RWPE2 (cell line): ENCODE measurements at regions not wholly inside any gene's neighbourhood (a gene's known extent, or its start where the extent isn't known, plus 50 kb on each side); places are given as distances from the start of the nearest gene placed in this dataset.

ENCODE experiments used
- ATAC-seq: fragments of 200-7000 bp; cut with Tn5 transposase; 3 replicates; pipeline ENCODE4 v1.9.1; 2021; ENCODE audit warnings: low read depth
- DNase-seq: peaks from one replicate; pipeline ENCODE4 v3.0.0-alpha.2; 2020; ENCODE audit warnings: low spot score
- H3K27ac ChIP-seq: fragments of 450-650 bp; 2 replicates; pipeline ENCODE4 v1.5.1; 2017; ENCODE audit warnings: mild to moderate bottlenecking; ENCODE audit not compliant: poor library complexity, severe bottlenecking
- H3K27me3 ChIP-seq: fragments of 250-450 bp; sonication (Bioruptor Pico); 2 replicates; pipeline ENCODE4 v1.5.1; 2021; ENCODE audit warnings: mild to moderate bottlenecking, moderate library complexity; ENCODE audit not compliant: insufficient read depth, poor library complexity, severe bottlenecking
- H3K36me3 ChIP-seq: fragments of 250-450 bp; sonication (Bioruptor Pico); 2 replicates; pipeline ENCODE4 v1.5.1; 2020; ENCODE audit warnings: low read depth, mild to moderate bottlenecking, moderate library complexity
- H3K4me1 ChIP-seq: fragments of 250-450 bp; sonication (Bioruptor Pico); 2 replicates; pipeline ENCODE4 v1.5.1; 2021; ENCODE audit warnings: mild to moderate bottlenecking, moderate library complexity; ENCODE audit not compliant: insufficient read depth, poor library complexity, severe bottlenecking
- H3K4me3 ChIP-seq: fragments of 250-450 bp; sonication (Bioruptor Pico); 2 replicates; pipeline ENCODE4 v1.5.1; 2021; ENCODE audit warnings: mild to moderate bottlenecking, moderate library complexity; ENCODE audit not compliant: severe bottlenecking
- H3K9me3 ChIP-seq: fragments of 250-450 bp; sonication (Bioruptor Pico); 2 replicates; pipeline ENCODE4 v1.5.1; 2021; ENCODE audit warnings: mild to moderate bottlenecking, moderate library complexity; ENCODE audit not compliant: severe bottlenecking
- CTCF ChIP-seq: fragments of 450-650 bp; IDR thresholded peaks from one replicate; pipeline ENCODE4 v1.5.1; 2017; ENCODE audit warnings: mild to moderate bottlenecking, moderate library complexity; ENCODE audit not compliant: poor library complexity, severe bottlenecking

DNA sequence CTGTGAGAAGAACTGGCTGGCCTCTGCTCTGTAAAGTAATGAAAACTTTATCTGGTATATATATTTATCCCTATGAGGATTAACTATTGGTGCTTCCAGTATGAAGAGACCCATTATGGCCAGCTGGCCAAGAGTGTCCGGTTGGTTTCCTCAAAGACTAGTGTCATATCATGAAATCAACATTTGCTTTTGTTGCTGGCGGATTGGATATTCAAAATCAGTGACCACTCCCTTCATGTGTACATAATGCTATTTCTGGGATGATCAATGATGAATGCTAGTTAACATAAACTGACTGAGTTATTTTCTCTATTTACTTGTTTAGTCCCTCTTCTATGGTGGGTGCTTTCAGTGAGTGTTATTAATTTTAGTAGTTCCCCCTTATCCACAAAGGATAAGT, 60.8 kb upstream of the NUDT12 start:
- Histone ChIP-seq H3K27me3 (no peaks in the 10 kb centered on the region), H3K36me3 (no peaks in the 10 kb centered on the region), H3K27ac (no peak overlapping the region), H3K9me3 (no peaks in the 10 kb centered on the region), H3K4me1 (peaks cover 2% of the 10 kb centered on the region), H3K4me3 (no peak overlapping the region)
- ATAC-seq (no peak), DNase-seq (no peak)
- TF ChIP-seq CTCF: no peak

GRCh38 chr5:103621548-103621930, 59.0 kb upstream of the NUDT12 start:
- H3K4me3 ChIP-seq: no peak overlapping the region
- no peak for ATAC-seq

GRCh38 chr5:103620851-103621547, 58.4 kb upstream of the NUDT12 start:
- no peaks in the 10 kb centered on the region for H3K36me3 ChIP-seq
- ATAC-seq: no peak
- no peak overlapping the region for H3K27ac ChIP-seq
- H3K4me1 ChIP-seq: peaks cover 2% of the 10 kb centered on the region
- DNase-seq: no peak
- H3K4me3 ChIP-seq: no peak overlapping the region
- no peaks in the 10 kb centered on the region for H3K27me3 ChIP-seq
- H3K9me3 ChIP-seq: no peaks in the 10 kb centered on the region
- TF ChIP-seq CTCF: no peak

More at GRCh38 chr5:103621548-103621930, 59.0 kb upstream of the NUDT12 start:
- H3K4me1 ChIP-seq: peaks cover 2% of the 10 kb centered on the region
- H3K27ac ChIP-seq: no peak overlapping the region
- no peak for DNase-seq
- H3K9me3 ChIP-seq: no peaks in the 10 kb centered on the region
- TF ChIP-seq CTCF: no peak
- H3K27me3 ChIP-seq: no peaks in the 10 kb centered on the region
- H3K36me3 ChIP-seq: no peaks in the 10 kb centered on the region

- no peak overlapping the region for H3K4me3 ChIP-seq
- DNase-seq: no peak
- no peaks in the 10 kb centered on the region for H3K27me3 ChIP-seq
These were observed 55.3 kb upstream of the NUDT12 start for GRCh38 chr5:103617913-103618312.

More at GRCh38 chr5:103617913-103618312, 55.3 kb upstream of the NUDT12 start:
- H3K4me1 ChIP-seq: peaks cover 2% of the 10 kb centered on the region
- H3K9me3 ChIP-seq: no peaks in the 10 kb centered on the region
- ATAC-seq: no peak
- no peak overlapping the region for H3K27ac ChIP-seq
- no peaks in the 10 kb centered on the region for H3K36me3 ChIP-seq
- no peak for TF ChIP-seq CTCF
